ENCODE measurements at regions not wholly inside any gene's neighbourhood (a gene's known extent, or its start where the extent isn't known, plus 50 kb on each side); places are given as distances from the start of the nearest gene placed in this dataset.
"Not testable (repeated sequence)": the region's sequence is repeated elsewhere in the genome, so short reads cannot be mapped to it uniquely, and the experiment has no call there.

- DNase-seq: no peak
Observed at GRCh38 chr14:56002342-56002741, 115.9 kb upstream of the PELI2 start.

GRCh38 chr14:56002876-56003625 lies 115.2 kb upstream of the PELI2 start:
- DNase-seq: peak; percentile 34

- DNase-seq: no peak
Observed at GRCh38 chr14:56004323-56004722, 113.9 kb upstream of the PELI2 start.

GRCh38 chr14:56004786-56005185 lies 113.4 kb upstream of the PELI2 start:
- DNase-seq: peak; percentile 79

GRCh38 chr14:56005191-56006053 lies 112.8 kb upstream of the PELI2 start:
- DNase-seq: no peak

GRCh38 chr14:56007491-56007890 lies 110.7 kb upstream of the PELI2 start:
- not testable (repeated sequence) for DNase-seq

GRCh38 chr14:56008150-56008549 lies 110.1 kb upstream of the PELI2 start:
- peak; percentile 49 for DNase-seq

- not testable (repeated sequence) for DNase-seq
Observed at GRCh38 chr14:56008661-56009060, 109.5 kb upstream of the PELI2 start.

GRCh38 chr14:56023661-56024081 lies 94.5 kb upstream of the PELI2 start:
- no peak for DNase-seq

GRCh38 chr14:56025191-56025590 lies 93.0 kb upstream of the PELI2 start:
- DNase-seq: no peak

GRCh38 chr14:56026506-56026905 lies 91.7 kb upstream of the PELI2 start:
- no peak for DNase-seq

- no peak for DNase-seq
Observed at GRCh38 chr14:56027421-56027820, 90.8 kb upstream of the PELI2 start.

GRCh38 chr14:56027916-56028712 lies 90.1 kb upstream of the PELI2 start:
- no peak for DNase-seq

- DNase-seq: no peak
Observed at GRCh38 chr14:56036353-56036752, 81.9 kb upstream of the PELI2 start.

- no peak for DNase-seq
Observed at GRCh38 chr14:56040121-56040520, 78.1 kb upstream of the PELI2 start.

GRCh38 chr14:56044196-56044595 lies 74.0 kb upstream of the PELI2 start:
- no peak for DNase-seq

- DNase-seq: no peak
Observed at GRCh38 chr14:56046546-56046945, 71.7 kb upstream of the PELI2 start.

- no peak for DNase-seq
Observed at GRCh38 chr14:56046996-56047395, 71.2 kb upstream of the PELI2 start.

GRCh38 chr14:56049536-56049935 lies 68.7 kb upstream of the PELI2 start:
- DNase-seq: no peak

- no peak for DNase-seq
Observed at GRCh38 chr14:56055511-56055910, 62.7 kb upstream of the PELI2 start.

GRCh38 chr14:56056031-56056430 lies 62.2 kb upstream of the PELI2 start:
- DNase-seq: no peak

- DNase-seq: no peak
Observed at GRCh38 chr14:56057071-56057741, 61.0 kb upstream of the PELI2 start.

- no peak for DNase-seq
Observed at GRCh38 chr14:56057767-56058166, 60.4 kb upstream of the PELI2 start.

All from MV-4-11 (cell line).